ENCODE measurements at regions not wholly inside any gene's neighbourhood (a gene's known extent, or its start where the extent isn't known, plus 50 kb on each side); places are given as distances from the start of the nearest gene placed in this dataset.

- TF ChIP-seq CSDC2 (CRISPR knock-in tag; IDR thresholded peaks at IDR 0.05) = no peak
- no peak for TF ChIP-seq CSRNP3 (CRISPR knock-in tag; IDR thresholded peaks at IDR 0.05)
- TF ChIP-seq, protein P1, sequence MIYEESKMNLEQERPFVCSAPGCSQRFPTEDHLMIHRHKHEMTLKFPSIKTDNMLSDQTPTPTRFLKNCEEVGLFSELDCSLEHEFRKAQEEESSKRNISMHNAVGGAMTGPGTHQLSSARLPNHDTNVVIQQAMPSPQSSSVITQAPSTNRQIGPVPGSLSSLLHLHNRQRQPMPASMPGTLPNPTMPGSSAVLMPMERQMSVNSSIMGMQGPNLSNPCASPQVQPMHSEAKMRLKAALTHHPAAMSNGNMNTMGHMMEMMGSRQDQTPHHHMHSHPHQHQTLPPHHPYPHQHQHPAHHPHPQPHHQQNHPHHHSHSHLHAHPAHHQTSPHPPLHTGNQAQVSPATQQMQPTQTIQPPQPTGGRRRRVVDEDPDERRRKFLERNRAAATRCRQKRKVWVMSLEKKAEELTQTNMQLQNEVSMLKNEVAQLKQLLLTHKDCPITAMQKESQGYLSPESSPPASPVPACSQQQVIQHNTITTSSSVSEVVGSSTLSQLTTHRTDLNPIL (CRISPR knock-in tag; IDR thresholded peaks at IDR 0.05; ENCODE audit: low read depth) = no peak
- TF ChIP-seq GLIS3 (CRISPR knock-in tag; IDR thresholded peaks at IDR 0.05) = no peak
- no peak for TF ChIP-seq ZNF70 (CRISPR knock-in tag; IDR thresholded peaks at IDR 0.05)
- TF ChIP-seq RARB (CRISPR knock-in tag; IDR thresholded peaks at IDR 0.05) = no peak
- TF ChIP-seq ZFP3 (CRISPR knock-in tag; IDR thresholded peaks at IDR 0.05) = no peak
- no peak for TF ChIP-seq TOX (CRISPR knock-in tag; IDR thresholded peaks at IDR 0.05; ENCODE audit: borderline replicate concordance)
- TF ChIP-seq BACH2 (CRISPR knock-in tag; IDR thresholded peaks at IDR 0.05; ENCODE audit: borderline replicate concordance) = no peak
- TF ChIP-seq ZNF8 (CRISPR knock-in tag; IDR thresholded peaks at IDR 0.05) = no peak
- no peak for TF ChIP-seq ZNF565 (CRISPR knock-in tag; conservative IDR thresholded peaks at IDR 0.05; ENCODE audit: low read depth)
- TF ChIP-seq OSR1 (CRISPR knock-in tag; IDR thresholded peaks at IDR 0.05) = no peak
- TF ChIP-seq ISL1 (CRISPR knock-in tag; IDR thresholded peaks at IDR 0.05) = no peak
- no peak for TF ChIP-seq TCF4 (CRISPR knock-in tag; IDR thresholded peaks at IDR 0.05; ENCODE audit: borderline replicate concordance)
- no peak for TF ChIP-seq ARNTL (CRISPR knock-in tag; IDR thresholded peaks at IDR 0.05; ENCODE audit: borderline replicate concordance, low read depth)
- no peak for TF ChIP-seq TSHZ2 (CRISPR knock-in tag; IDR thresholded peaks at IDR 0.05)
- TF ChIP-seq PPARA (CRISPR knock-in tag; IDR thresholded peaks at IDR 0.05; ENCODE audit: borderline replicate concordance) = no peak
- ATAC-seq = no peak
Measured at GRCh38 chr15:95470997-95471689, 859.4 kb upstream of the NR2F2 start.

DNA sequence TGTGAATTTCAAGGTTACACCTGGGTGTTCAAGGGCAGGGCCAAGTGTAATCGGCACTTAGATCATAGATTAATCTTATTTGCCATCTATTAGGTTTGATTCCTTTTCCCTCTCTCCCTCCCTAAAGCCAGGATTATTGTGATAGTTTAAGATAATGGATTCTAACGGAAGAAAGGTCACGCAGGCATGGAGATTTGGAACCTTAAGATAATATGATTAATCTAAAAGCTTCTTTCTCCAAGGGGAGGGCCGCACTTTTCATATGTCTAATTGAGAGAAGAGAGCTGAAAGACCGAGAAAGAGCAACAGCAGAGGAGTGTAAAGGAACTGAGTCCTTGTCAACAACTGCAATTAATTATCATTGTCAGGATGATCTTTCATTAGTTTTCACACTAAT is 858.8 kb upstream of the NR2F2 start:
- TF ChIP-seq ZC3H10 (CRISPR knock-in tag; IDR thresholded peaks at IDR 0.05) (no peak), TOX (CRISPR knock-in tag; IDR thresholded peaks at IDR 0.05; ENCODE audit: borderline replicate concordance) (no peak), ZNF70 (CRISPR knock-in tag; IDR thresholded peaks at IDR 0.05) (no peak), GLIS3 (CRISPR knock-in tag; IDR thresholded peaks at IDR 0.05) (no peak), PPARA (CRISPR knock-in tag; IDR thresholded peaks at IDR 0.05; ENCODE audit: borderline replicate concordance) (no peak), ZNF565 (CRISPR knock-in tag; conservative IDR thresholded peaks at IDR 0.05; ENCODE audit: low read depth) (no peak), RARB (CRISPR knock-in tag; IDR thresholded peaks at IDR 0.05) (no peak), TCF4 (CRISPR knock-in tag; IDR thresholded peaks at IDR 0.05; ENCODE audit: borderline replicate concordance) (no peak), POU6F1 (CRISPR knock-in tag; IDR thresholded peaks at IDR 0.05; ENCODE audit: borderline replicate concordance, low read depth) (no peak), ARNTL (CRISPR knock-in tag; IDR thresholded peaks at IDR 0.05; ENCODE audit: borderline replicate concordance, low read depth) (no peak)
- TF ChIP-seq, protein P2, sequence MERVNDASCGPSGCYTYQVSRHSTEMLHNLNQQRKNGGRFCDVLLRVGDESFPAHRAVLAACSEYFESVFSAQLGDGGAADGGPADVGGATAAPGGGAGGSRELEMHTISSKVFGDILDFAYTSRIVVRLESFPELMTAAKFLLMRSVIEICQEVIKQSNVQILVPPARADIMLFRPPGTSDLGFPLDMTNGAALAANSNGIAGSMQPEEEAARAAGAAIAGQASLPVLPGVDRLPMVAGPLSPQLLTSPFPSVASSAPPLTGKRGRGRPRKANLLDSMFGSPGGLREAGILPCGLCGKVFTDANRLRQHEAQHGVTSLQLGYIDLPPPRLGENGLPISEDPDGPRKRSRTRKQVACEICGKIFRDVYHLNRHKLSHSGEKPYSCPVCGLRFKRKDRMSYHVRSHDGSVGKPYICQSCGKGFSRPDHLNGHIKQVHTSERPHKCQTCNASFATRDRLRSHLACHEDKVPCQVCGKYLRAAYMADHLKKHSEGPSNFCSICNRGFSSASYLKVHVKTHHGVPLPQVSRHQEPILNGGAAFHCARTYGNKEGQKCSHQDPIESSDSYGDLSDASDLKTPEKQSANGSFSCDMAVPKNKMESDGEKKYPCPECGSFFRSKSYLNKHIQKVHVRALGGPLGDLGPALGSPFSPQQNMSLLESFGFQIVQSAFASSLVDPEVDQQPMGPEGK (CRISPR knock-in tag; IDR thresholded peaks at IDR 0.05; ENCODE audit: borderline replicate concordance) = no peak
- no peak for ATAC-seq

DNA sequence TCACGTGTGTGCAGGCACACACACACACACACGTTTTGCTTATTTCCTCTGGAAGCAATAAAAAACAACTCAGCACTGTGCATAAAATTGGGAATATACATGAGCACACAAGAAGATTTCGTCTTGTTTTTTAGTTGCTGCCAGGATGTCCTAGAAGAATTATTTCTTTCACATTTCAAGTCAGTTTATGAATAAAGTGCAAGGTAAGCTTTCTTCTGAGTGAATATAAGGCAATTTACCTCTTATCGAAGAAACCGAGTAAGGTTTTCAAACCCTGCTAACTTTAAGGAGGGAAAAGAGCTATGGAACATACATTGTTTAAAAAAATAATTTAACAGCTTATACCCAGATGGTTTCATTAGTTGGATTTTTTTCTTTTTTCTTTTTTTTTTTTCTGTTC is 855.4 kb upstream of the NR2F2 start:
- ATAC-seq = no peak
- TF ChIP-seq, protein P2 (CRISPR knock-in tag; IDR thresholded peaks at IDR 0.05; ENCODE audit: borderline replicate concordance) = no peak
- no peak for TF ChIP-seq ISL1 (CRISPR knock-in tag; IDR thresholded peaks at IDR 0.05)

All from SK-N-SH treated with all-trans-retinoic acid at 6 μM for 48 hours (cell line).